ENCODE measurements at regions not wholly inside any gene's neighbourhood (a gene's known extent, or its start where the extent isn't known, plus 50 kb on each side); places are given as distances from the start of the nearest gene placed in this dataset.
"Not testable (repeated sequence)": the region's sequence is repeated elsewhere in the genome, so short reads cannot be mapped to it uniquely, and the experiment has no call there.

GRCh38 chr13:54913668-54914067 lies 1885.1 kb downstream of the OLFM4 start:
- DNase-seq = no peak

- no peak for DNase-seq
These were observed 1898.9 kb downstream of the OLFM4 start for GRCh38 chr13:54927538-54927937.

GRCh38 chr13:54928071-54928470 lies 1899.5 kb downstream of the OLFM4 start:
- DNase-seq = no peak

- DNase-seq = no peak
These were observed 1905.5 kb downstream of the OLFM4 start for GRCh38 chr13:54934121-54934520.

GRCh38 chr13:54945973-54946372 lies 1917.4 kb downstream of the OLFM4 start:
- no peak for DNase-seq

DNA sequence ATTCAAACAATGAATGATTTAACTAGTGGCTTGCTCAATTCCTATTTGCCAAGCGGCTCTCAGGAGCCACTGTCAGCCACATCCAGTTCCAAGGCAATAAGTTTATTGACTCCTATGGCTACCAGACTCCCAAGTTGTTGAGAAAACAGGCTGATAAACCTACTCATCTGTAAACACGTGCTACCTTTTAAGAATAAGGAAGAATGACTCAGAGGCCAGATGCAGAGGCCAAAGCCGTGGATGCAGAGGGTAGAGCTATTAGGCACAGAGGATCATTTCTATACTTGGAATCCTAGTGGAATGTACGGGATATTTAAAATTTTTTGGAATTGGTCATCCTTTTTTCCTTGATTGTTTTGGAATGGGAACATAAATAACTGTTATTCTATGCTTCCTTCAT lies 1921.1 kb downstream of the OLFM4 start:
- DNase-seq = no peak

- DNase-seq = no peak
These were observed 1921.9 kb downstream of the OLFM4 start for GRCh38 chr13:54950546-54950945.

DNA sequence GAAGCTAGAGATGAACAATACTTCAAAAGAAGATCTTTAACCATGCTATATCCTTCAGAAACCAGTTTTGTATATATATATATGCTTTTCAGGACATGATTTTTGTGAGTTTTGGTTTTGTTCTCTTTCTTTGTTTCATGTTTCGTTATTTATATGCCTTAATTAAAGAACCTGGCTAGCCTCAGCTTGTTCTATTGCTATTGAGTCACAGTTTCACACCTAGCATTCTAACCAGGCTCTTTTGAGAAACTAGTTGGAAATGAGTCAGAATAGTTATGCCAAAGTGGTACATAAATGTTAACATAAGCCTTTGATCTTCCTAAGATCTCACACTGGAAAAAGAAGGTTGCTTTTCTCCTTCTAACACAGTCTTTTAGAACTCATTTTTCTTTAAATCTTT lies 1925.2 kb downstream of the OLFM4 start:
- DNase-seq = no peak

DNA sequence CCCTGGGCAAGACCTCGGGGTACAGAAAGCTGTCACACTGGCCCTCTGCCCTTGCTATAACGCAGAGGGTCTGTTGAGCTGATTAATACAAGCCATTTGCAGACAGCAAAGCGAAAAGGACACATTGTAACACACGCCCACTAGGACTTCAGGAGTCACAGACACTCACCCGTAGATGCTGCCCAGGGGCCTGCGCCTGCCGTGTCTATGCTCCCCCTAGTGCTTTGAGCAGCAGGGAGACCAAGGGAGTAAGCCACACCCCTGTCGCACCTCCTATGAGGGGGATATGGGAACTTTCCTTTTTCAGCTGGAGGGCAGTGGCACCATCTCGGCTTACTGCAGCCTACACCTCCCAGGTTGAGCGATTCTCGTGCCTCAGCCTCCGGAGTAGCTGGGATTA lies 1930.2 kb downstream of the OLFM4 start:
- no peak for DNase-seq

GRCh38 chr13:54965881-54966280 lies 1937.3 kb downstream of the OLFM4 start:
- DNase-seq = no peak

- DNase-seq = no peak
These were observed 1944.2 kb downstream of the OLFM4 start for GRCh38 chr13:54972838-54973237.

DNA sequence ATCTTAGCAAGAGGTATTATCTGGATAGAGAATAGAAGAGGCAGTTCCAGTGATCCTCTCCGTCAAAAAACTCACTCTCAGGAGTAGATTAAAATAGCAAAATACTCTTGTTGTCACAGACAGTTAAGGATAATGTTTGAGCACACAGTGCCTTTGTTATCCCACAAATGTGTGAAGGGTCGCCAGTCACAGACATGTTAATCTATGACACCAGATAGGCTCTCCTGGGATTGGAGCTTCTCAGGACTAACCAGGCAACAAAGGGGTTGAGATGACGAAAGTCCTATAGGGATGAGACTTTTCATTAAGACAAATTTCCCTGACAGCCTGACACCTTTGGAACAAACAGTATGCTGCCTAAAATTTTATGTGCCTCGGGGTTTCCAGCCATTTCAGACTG lies 1947.1 kb downstream of the OLFM4 start:
- DNase-seq = no peak

DNA sequence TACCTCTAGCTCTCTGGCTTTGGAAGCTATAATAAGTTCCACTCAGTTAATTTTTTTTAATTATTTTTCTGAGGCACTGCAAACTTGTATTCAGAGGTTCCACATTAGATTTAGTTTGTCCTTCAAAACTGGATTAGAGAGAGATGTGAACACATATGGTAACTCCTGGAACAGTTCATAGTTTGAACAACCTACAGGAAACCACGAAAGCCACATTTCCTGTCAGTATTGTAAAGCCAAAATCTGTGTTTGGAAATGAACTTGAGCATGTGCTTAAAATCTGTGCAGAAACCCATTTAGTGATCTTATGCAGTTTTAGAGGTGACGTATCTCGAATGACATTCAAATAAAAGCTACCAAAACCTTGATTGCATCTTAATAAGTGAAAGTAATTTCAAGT lies 1952.0 kb downstream of the OLFM4 start:
- no peak for DNase-seq

DNA sequence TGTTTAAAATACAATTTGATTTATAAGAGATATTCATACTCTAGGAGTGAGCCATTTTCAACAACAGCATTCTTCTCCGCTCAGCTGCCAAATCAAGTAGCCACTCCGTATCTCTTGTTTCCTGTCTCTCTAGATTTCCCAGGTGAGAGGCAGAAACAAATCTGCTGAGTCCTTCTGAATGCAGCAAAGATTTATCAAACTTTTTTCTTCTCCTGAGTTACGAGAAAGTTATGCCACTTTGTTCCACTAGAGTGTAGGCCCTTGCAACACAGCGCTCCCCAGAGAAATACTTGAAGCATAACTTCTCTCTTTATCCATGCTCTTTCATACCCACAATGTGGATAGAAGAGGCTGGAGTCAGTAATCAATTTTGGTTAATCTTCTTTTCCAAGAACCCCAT lies 1960.8 kb downstream of the OLFM4 start:
- no peak for DNase-seq

DNA sequence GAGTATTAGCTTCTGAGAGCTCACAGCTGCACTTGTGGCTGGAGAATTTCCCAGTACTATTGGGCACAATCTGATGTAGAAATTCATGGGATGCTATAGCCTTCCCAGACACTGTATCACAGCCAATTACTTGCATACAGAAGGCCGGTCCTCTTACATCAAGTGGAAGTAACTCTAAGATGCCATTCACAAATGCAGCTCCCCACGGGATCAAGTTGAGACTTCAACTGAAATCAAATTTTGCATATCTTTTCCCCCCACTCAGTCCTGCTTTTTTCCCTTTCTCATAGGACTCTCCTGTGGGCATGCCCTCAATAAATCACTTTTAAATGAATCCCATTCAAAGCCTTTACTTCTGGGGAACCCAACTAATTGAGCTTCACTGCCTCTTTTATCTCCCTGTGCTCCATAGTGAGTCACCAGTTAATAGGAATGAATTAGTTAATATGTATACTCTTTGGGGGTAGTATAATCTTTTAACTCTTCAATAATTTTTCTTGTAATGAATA lies 1970.8 kb downstream of the OLFM4 start:
- no peak for DNase-seq

DNA sequence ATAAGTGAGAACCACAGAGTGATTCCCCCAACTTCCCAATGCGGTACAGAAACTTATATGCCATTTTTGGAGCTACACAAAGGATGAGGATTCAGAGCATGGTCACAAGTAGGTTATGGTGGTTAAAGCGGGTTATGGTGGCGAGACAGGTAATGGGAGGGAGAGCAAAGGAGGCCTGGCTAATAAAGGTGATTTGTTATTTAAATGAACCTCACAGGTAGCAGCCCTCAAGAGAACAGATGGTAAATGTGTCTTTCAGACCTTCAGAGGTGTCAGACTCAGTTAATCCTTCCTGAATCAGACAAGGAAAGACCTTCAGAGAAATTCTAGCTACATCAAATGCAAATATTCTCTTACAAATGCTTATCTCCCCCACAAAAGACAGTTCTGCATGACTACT lies 1971.4 kb downstream of the OLFM4 start:
- no peak for DNase-seq

GRCh38 chr13:55000844-55001243 lies 1972.2 kb downstream of the OLFM4 start:
- no peak for DNase-seq

DNA sequence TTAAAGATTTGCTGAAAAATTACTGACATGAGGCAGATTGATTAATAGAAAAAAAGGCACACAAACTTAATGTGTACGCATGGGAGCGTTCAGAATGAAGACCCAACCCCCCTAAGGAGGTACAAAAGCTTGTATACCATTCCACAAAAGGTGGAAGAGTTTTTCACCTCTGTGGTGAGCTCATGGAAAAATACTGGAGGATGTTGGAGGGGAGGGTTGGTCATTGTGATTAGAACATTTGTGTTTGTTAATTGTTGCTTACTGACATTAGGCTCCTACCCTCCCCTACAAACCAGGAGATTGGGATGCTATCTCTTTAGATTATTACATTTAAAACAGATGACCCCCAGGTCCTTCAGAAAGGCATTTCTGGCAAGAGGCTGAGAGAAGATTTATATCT lies 1973.3 kb downstream of the OLFM4 start:
- DNase-seq = no peak

GRCh38 chr13:55007681-55008080 lies 1979.1 kb downstream of the OLFM4 start:
- no peak for DNase-seq

- DNase-seq = no peak
These were observed 1984.4 kb downstream of the OLFM4 start for GRCh38 chr13:55013051-55013450.

- no peak for DNase-seq
These were observed 2000.7 kb downstream of the OLFM4 start for GRCh38 chr13:55029280-55029679.

DNA sequence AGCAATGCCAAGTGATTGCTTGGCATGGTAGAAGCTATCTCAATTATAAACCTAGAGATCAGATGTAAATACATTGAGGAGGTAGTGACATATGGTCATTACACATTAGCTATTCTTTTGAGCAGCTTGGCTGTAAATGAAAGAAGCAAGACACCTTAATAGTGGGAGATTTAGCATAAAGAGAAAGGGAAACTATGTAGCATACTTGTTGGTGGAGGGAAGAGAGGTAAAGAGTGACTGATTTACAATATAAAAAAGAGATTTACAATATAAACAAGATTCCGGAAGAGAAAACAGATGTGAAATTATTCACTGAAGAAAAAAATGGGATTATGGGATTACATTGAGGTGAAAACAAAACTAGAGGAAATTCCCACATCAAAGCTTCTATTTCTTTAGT lies 2009.6 kb downstream of the OLFM4 start:
- no peak for DNase-seq

DNA sequence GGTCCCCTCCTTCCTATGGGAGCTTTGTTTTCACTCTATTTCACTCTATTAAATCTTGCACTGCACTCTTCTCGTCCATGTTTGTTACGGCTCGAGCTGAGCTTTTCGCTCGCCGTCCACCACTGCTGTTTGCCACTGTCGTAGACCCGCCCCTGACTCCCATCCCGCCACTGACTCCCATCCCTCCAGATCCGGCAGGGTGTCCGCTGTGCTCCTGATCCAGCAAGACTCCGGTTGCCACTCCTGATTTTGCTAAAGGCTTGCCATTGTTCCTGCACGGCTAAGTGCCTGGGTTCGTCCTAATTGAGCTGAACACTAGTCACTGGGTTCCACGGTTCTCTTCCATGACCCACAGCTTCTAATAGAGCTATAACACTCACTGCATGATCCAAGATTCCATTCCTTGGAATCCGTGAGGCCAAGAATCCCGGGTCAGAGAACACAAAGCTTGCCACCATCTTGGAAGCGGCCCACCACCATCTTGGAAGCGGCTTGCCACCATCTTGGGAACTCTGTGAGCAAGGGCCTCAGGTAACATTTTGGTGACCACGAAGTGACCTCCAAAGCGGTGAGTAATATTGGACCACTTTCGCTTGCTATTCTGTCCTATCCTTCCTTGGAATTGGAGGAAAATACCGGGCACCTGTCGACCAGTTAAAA lies 2025.4 kb downstream of the OLFM4 start:
- not testable (repeated sequence) for DNase-seq

- DNase-seq = not testable (repeated sequence)
These were observed 2027.1 kb downstream of the OLFM4 start for GRCh38 chr13:55055666-55056065.

DNA sequence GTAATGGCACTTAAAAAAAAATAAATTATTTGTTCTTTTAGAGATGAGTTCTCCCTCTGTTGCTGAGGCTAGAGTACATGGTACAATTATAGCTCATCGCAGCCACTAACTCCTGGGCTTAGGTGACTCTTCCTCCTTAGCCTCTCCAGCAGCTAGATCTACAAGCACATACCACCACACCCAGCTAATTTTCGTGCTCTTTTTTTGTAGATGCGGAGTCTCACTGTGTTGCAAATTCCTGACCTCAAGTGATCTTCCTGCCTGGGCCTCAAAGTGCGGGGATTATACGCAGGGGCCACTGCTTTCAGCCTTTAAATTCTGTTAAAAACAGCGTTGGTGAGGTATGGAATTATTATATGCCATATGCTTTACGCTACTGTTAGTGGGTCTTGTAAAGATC lies 2034.0 kb downstream of the OLFM4 start:
- DNase-seq = no peak
